ENCODE measurements at regions not wholly inside any gene's neighbourhood (a gene's known extent, or its start where the extent isn't known, plus 50 kb on each side); places are given as distances from the start of the nearest gene placed in this dataset.

DNA sequence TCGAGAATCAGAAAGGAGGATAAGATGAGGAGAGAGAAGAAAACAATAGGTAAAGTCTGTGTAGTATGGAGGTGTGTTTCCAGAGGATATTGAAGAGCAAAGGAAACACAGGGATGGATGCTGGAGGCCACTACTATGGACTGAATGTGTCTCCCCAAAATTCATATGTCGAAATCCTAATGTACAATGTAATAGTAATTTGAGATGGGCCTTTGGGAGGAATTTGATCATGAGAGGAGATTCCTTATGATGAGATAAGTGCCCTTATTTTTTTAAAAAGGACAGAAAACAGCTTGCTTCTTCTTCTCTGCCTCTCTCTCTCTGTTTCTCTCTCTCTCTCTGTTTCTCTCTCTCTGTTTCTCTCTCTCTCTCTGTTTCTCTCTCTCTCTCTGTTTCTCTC, 602.2 kb upstream of the ADAMTS5 start:
- dilution Hi-C loops (cut with MboI; ENCODE audit: extremely low pct_ligation_motif_present, low sequenced_read_pairs), result no loop called here
- Histone ChIP-seq H3K9me3 (ENCODE audit: control insufficient read depth, low read depth, low read length) (no peaks in the 10 kb centered on the region), H2AFZ (ENCODE audit: control insufficient read depth, low read length) (no peak overlapping the region), H3K9me1 (ENCODE audit: control insufficient read depth, extremely low read depth, insufficient read depth, low read length) (no peaks in the 10 kb centered on the region), H3K9ac (ENCODE audit: control insufficient read depth, extremely low read depth, insufficient read depth, low read length) (peak overlapping the region; percentile 81), H3K4me3 (ENCODE audit: control insufficient read depth in 2 of 3, extremely low read depth in 1 of 3, insufficient read depth in 2 of 3, low read depth in 1 of 3, low read length in 3 of 3) (peak overlapping the region in 2 of 3 experiments; percentile 30 to 44), H3K79me2 (ENCODE audit: control insufficient read depth, insufficient read depth, low read length) (no peaks in the 10 kb centered on the region), H3K27me3 (ENCODE audit: control insufficient read depth, extremely low read depth, insufficient read depth, low read length) (no peaks in the 10 kb centered on the region), H3K4me2 (ENCODE audit: control insufficient read depth, extremely low read depth, insufficient read depth, low read depth, low read length) (peak overlapping the region; percentile 71), H3K4me1 (ENCODE audit: control insufficient read depth, extremely low read depth, insufficient read depth, low read length) (peaks cover 45% of the 10 kb centered on the region), H3K36me3 (ENCODE audit: control insufficient read depth in 2 of 2, extremely low read depth in 1 of 2, insufficient read depth in 2 of 2, low read length in 2 of 2) (no peaks in the 10 kb centered on the region), H4K20me1 (ENCODE audit: control insufficient read depth, extremely low read depth, insufficient read depth, low read length) (no peaks in the 10 kb centered on the region), H3K27ac (ENCODE audit: control insufficient read depth, insufficient read depth, low read length) (peak overlapping the region; percentile 96)
- no peak for FAIRE-seq
- TF ChIP-seq EZH2 (IDR thresholded peaks at IDR 0.05; ENCODE audit: low read length), result no peak
- TF ChIP-seq, protein P1, sequence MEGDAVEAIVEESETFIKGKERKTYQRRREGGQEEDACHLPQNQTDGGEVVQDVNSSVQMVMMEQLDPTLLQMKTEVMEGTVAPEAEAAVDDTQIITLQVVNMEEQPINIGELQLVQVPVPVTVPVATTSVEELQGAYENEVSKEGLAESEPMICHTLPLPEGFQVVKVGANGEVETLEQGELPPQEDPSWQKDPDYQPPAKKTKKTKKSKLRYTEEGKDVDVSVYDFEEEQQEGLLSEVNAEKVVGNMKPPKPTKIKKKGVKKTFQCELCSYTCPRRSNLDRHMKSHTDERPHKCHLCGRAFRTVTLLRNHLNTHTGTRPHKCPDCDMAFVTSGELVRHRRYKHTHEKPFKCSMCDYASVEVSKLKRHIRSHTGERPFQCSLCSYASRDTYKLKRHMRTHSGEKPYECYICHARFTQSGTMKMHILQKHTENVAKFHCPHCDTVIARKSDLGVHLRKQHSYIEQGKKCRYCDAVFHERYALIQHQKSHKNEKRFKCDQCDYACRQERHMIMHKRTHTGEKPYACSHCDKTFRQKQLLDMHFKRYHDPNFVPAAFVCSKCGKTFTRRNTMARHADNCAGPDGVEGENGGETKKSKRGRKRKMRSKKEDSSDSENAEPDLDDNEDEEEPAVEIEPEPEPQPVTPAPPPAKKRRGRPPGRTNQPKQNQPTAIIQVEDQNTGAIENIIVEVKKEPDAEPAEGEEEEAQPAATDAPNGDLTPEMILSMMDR (optimal IDR thresholded peaks at IDR 0.05 in 1 of 3, IDR thresholded peaks at IDR 0.05 in 1 of 3, conservative IDR thresholded peaks at IDR 0.05 in 1 of 3; ENCODE audit: extremely low read depth in 1 of 3, insufficient read depth in 2 of 3, low read length in 3 of 3), result no peak
- DNase-seq (ENCODE audit: low read depth, low spot score), result no peak

DNA sequence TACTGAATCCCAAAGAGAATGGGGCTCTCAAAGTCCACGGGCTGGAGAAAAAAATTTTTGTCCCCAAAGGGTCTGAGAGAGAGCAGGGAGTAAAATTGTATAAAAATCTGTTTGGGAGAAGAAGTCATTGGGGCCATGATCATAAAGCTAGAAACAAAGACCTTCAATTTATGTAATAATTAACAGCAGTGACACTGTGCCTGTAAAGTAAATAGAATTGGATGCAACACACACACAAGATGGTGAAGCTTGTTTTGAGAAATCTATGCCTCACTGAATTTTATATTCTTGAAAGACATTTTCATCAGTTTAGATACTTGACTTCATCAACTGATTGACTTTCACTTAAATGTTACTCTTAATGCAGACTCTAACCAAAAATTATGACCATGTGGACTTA, 600.5 kb upstream of the ADAMTS5 start:
- Histone ChIP-seq H3K27ac (ENCODE audit: control insufficient read depth, insufficient read depth, low read length) (no peak overlapping the region), H3K4me1 (ENCODE audit: control insufficient read depth, extremely low read depth, insufficient read depth, low read length) (peaks cover 40% of the 10 kb centered on the region), H3K79me2 (ENCODE audit: control insufficient read depth, insufficient read depth, low read length) (no peaks in the 10 kb centered on the region), H3K9ac (ENCODE audit: control insufficient read depth, extremely low read depth, insufficient read depth, low read length) (no peak overlapping the region), H3K9me1 (ENCODE audit: control insufficient read depth, extremely low read depth, insufficient read depth, low read length) (no peaks in the 10 kb centered on the region), H3K36me3 (ENCODE audit: control insufficient read depth in 2 of 2, extremely low read depth in 1 of 2, insufficient read depth in 2 of 2, low read length in 2 of 2) (no peaks in the 10 kb centered on the region), H3K4me2 (ENCODE audit: control insufficient read depth, extremely low read depth, insufficient read depth, low read depth, low read length) (no peak overlapping the region), H3K9me3 (ENCODE audit: control insufficient read depth, low read depth, low read length) (no peaks in the 10 kb centered on the region), H2AFZ (ENCODE audit: control insufficient read depth, low read length) (no peak overlapping the region), H4K20me1 (ENCODE audit: control insufficient read depth, extremely low read depth, insufficient read depth, low read length) (no peaks in the 10 kb centered on the region), H3K4me3 (ENCODE audit: control insufficient read depth in 2 of 3, extremely low read depth in 1 of 3, insufficient read depth in 2 of 3, low read depth in 1 of 3, low read length in 3 of 3) (no peak overlapping the region), H3K27me3 (ENCODE audit: control insufficient read depth, extremely low read depth, insufficient read depth, low read length) (no peaks in the 10 kb centered on the region)
- dilution Hi-C loops (cut with MboI; ENCODE audit: extremely low pct_ligation_motif_present, low sequenced_read_pairs), result no loop called here
- no peak for TF ChIP-seq EZH2 (IDR thresholded peaks at IDR 0.05; ENCODE audit: low read length)
- TF ChIP-seq, protein P1 (optimal IDR thresholded peaks at IDR 0.05 in 1 of 3, IDR thresholded peaks at IDR 0.05 in 1 of 3, conservative IDR thresholded peaks at IDR 0.05 in 1 of 3; ENCODE audit: extremely low read depth in 1 of 3, insufficient read depth in 2 of 3, low read length in 3 of 3), result no peak
- no peak for DNase-seq (ENCODE audit: low read depth, low spot score)
- FAIRE-seq, result no peak
